ENCODE measurements at regions not wholly inside any gene's neighbourhood (a gene's known extent, or its start where the extent isn't known, plus 50 kb on each side); places are given as distances from the start of the nearest gene placed in this dataset.

- no peak for DNase-seq
Measured at GRCh38 chr7:93636276-93636675, 61.8 kb upstream of the CALCR start.

GRCh38 chr7:93632371-93632770, 57.8 kb upstream of the CALCR start:
- no peak for DNase-seq

GRCh38 chr7:93629291-93629801, 54.8 kb upstream of the CALCR start:
- DNase-seq, result peak in 1 of 4 experiments; percentile 3

GRCh38 chr7:93626869-93627268, 52.3 kb upstream of the CALCR start:
- DNase-seq, result no peak
